IMR-90 (cell line): ENCODE measurements at regions not wholly inside any gene's neighbourhood (a gene's known extent, or its start where the extent isn't known, plus 50 kb on each side); places are given as distances from the start of the nearest gene placed in this dataset.

ENCODE experiments used
- CHD1 ChIP-seq: IDR thresholded peaks from 2 replicates; pipeline ENCODE4 v1.6.1; 2012; ENCODE audit warnings: low read depth, low read length, improper control_type of control experiment
- MAZ ChIP-seq: IDR thresholded peaks from 2 replicates; pipeline ENCODE4 v1.6.1; 2012; ENCODE audit warnings: low read depth, mild to moderate bottlenecking, low read length, improper control_type of control experiment, moderate library complexity, borderline replicate concordance
- MXI1 ChIP-seq: IDR thresholded peaks from 2 replicates; pipeline ENCODE4 v1.6.1; 2012; ENCODE audit warnings: low read depth, mild to moderate bottlenecking, low read length, moderate library complexity, borderline replicate concordance
- POLR2A ChIP-seq: IDR thresholded peaks from 2 replicates; pipeline ENCODE4 v1.6.1; 2012; ENCODE audit warnings: mild to moderate bottlenecking, low read depth, low read length
- RAD21 ChIP-seq: IDR thresholded peaks from 2 replicates; pipeline ENCODE4 v1.6.1; 2012; ENCODE audit warnings: low read length, improper control_type of control experiment
- RCOR1 ChIP-seq: IDR thresholded peaks from 2 replicates; pipeline ENCODE4 v1.6.1; 2012; ENCODE audit warnings: mild to moderate bottlenecking, low read length, improper control_type of control experiment; ENCODE audit not compliant: insufficient replicate concordance
- TF ChIP-seq, protein P1 (sequence below): conservative IDR thresholded peaks from 2 replicates; pipeline ENCODE4 v1.5.1; 2012; ENCODE audit warnings: mild to moderate bottlenecking, low read depth, low read length, improper control_type of control experiment

DNA sequence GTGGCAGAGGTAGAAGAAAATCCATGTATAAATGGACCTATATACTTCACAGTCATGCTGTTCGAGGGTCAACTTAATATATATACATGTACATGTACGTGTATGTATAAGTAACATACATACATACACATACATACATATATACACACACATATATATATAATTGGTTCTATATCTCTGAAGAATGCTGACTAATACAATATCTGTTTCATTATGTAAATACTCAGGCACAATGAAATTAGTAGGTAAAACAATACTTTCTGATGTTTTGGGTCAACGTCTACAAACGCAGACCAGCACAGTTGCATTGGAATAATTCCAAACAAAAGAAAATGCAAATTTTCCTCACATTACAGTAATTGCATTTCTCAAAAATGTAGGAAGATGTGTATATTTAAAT lies 202.7 kb upstream of the DAAM1 start:
- TF ChIP-seq, protein P1, sequence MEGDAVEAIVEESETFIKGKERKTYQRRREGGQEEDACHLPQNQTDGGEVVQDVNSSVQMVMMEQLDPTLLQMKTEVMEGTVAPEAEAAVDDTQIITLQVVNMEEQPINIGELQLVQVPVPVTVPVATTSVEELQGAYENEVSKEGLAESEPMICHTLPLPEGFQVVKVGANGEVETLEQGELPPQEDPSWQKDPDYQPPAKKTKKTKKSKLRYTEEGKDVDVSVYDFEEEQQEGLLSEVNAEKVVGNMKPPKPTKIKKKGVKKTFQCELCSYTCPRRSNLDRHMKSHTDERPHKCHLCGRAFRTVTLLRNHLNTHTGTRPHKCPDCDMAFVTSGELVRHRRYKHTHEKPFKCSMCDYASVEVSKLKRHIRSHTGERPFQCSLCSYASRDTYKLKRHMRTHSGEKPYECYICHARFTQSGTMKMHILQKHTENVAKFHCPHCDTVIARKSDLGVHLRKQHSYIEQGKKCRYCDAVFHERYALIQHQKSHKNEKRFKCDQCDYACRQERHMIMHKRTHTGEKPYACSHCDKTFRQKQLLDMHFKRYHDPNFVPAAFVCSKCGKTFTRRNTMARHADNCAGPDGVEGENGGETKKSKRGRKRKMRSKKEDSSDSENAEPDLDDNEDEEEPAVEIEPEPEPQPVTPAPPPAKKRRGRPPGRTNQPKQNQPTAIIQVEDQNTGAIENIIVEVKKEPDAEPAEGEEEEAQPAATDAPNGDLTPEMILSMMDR: no peak
- TF ChIP-seq MXI1 (no peak), RCOR1 (no peak), POLR2A (no peak), RAD21 (no peak), MAZ (no peak), CHD1 (no peak)
